ENCODE measurements at regions not wholly inside any gene's neighbourhood (a gene's known extent, or its start where the extent isn't known, plus 50 kb on each side); places are given as distances from the start of the nearest gene placed in this dataset.

DNA sequence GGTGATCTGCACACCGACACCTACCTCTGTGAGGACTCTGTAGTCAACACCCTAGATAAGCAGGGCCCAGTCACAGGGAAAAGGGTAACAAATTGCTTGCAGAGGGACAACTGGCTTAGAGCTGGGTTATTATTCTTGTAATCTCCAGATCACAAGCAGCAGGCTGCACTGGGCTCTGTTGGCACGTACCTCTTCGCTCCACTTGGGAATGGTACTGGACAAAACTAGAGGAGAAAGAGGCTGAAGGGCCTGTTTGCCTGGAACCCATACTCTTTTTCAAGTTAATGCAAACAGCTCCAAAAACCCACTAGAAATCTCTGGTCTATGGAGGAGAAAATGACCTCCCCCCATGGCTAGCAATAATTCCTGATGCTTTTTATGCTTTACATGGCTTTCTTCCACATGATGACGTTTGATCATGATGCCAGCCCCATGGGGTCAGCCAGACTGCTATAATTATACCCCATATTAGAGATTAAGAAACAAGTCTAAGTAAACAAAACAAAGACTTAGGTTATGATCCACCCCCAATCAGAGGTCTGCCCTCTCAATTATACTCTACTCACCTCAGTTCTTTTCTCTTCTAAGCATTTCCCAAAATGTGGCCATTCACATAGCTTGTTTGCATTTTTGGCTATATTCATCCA is 190.0 kb downstream of the UNC5CL start:
- H4K20me1 ChIP-seq (ENCODE audit: insufficient read depth, low read length), result no peaks in the 10 kb centered on the region
- TF ChIP-seq, protein P1, sequence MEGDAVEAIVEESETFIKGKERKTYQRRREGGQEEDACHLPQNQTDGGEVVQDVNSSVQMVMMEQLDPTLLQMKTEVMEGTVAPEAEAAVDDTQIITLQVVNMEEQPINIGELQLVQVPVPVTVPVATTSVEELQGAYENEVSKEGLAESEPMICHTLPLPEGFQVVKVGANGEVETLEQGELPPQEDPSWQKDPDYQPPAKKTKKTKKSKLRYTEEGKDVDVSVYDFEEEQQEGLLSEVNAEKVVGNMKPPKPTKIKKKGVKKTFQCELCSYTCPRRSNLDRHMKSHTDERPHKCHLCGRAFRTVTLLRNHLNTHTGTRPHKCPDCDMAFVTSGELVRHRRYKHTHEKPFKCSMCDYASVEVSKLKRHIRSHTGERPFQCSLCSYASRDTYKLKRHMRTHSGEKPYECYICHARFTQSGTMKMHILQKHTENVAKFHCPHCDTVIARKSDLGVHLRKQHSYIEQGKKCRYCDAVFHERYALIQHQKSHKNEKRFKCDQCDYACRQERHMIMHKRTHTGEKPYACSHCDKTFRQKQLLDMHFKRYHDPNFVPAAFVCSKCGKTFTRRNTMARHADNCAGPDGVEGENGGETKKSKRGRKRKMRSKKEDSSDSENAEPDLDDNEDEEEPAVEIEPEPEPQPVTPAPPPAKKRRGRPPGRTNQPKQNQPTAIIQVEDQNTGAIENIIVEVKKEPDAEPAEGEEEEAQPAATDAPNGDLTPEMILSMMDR (IDR thresholded peaks at IDR 0.05; ENCODE audit: low read length), result no peak
- no peak for TF ChIP-seq EZH2 (IDR thresholded peaks at IDR 0.05; ENCODE audit: borderline replicate concordance, low read length)
- no peak overlapping the region for H3K27ac ChIP-seq (ENCODE audit: low read depth, low read length, poor library complexity, severe bottlenecking)
- H3F3A ChIP-seq (ENCODE audit: insufficient read depth, low read length), result no peaks in the 10 kb centered on the region
- H3K27me3 ChIP-seq (ENCODE audit: insufficient read depth, low read length), result no peaks in the 10 kb centered on the region
- H3K79me2 ChIP-seq (ENCODE audit: insufficient read depth, low read length), result no peaks in the 10 kb centered on the region
- no peaks in the 10 kb centered on the region for H3K9me3 ChIP-seq (ENCODE audit: low read length)
- H3K4me1 ChIP-seq (ENCODE audit: insufficient read depth, low read length, severe bottlenecking), result no peaks in the 10 kb centered on the region
- H2AFZ ChIP-seq (ENCODE audit: low read length), result no peak overlapping the region
- H3K9me2 ChIP-seq (ENCODE audit: low read depth, low read length), result no peaks in the 10 kb centered on the region
- no peaks in the 10 kb centered on the region for H3K36me3 ChIP-seq (ENCODE audit: insufficient read depth, low read length)
- no peak overlapping the region for H3K9ac ChIP-seq (ENCODE audit: low read length)
- no peak overlapping the region for H3K4me2 ChIP-seq (ENCODE audit: low read length)
- no peak overlapping the region for H3K4me3 ChIP-seq (ENCODE audit: low read depth, low read length, poor library complexity, severe bottlenecking)

DNA sequence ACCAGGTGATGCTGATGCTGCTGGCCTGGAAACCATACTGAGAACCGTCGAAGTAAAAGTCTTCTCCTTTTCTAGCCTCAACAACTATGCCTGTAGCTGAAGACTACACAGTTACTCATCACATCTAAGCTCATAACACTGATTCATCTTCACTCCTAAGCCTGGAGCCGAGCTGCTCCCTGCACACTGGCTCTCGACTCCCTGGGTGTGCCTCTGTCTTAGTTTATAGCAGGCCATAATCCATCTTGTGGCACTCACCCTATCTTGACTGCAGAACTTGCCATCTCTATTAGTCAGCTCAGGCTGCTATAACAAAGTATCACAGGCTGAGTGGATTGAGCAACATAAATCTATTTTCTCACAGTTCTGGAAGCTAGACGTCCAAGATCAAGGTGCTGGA is 191.0 kb downstream of the UNC5CL start:
- no peak overlapping the region for H3K4me2 ChIP-seq (ENCODE audit: low read length)
- no peaks in the 10 kb centered on the region for H3K9me3 ChIP-seq (ENCODE audit: low read length)
- H2AFZ ChIP-seq (ENCODE audit: low read length), result no peak overlapping the region
- no peaks in the 10 kb centered on the region for H3K79me2 ChIP-seq (ENCODE audit: insufficient read depth, low read length)
- H3K9me2 ChIP-seq (ENCODE audit: low read depth, low read length), result no peaks in the 10 kb centered on the region
- H3K27ac ChIP-seq (ENCODE audit: low read depth, low read length, poor library complexity, severe bottlenecking), result no peak overlapping the region
- TF ChIP-seq, protein P1 (IDR thresholded peaks at IDR 0.05; ENCODE audit: low read length), result no peak
- TF ChIP-seq EZH2 (IDR thresholded peaks at IDR 0.05; ENCODE audit: borderline replicate concordance, low read length), result no peak
- H4K20me1 ChIP-seq (ENCODE audit: insufficient read depth, low read length), result no peaks in the 10 kb centered on the region
- H3K36me3 ChIP-seq (ENCODE audit: insufficient read depth, low read length), result no peaks in the 10 kb centered on the region
- H3K27me3 ChIP-seq (ENCODE audit: insufficient read depth, low read length), result no peaks in the 10 kb centered on the region
- H3F3A ChIP-seq (ENCODE audit: insufficient read depth, low read length), result no peaks in the 10 kb centered on the region
- H3K4me3 ChIP-seq (ENCODE audit: low read depth, low read length, poor library complexity, severe bottlenecking), result no peak overlapping the region
- H3K9ac ChIP-seq (ENCODE audit: low read length), result no peak overlapping the region
- H3K4me1 ChIP-seq (ENCODE audit: insufficient read depth, low read length, severe bottlenecking), result no peaks in the 10 kb centered on the region

- no peaks in the 10 kb centered on the region for H3K4me1 ChIP-seq (ENCODE audit: insufficient read depth, low read length, severe bottlenecking)
- no peaks in the 10 kb centered on the region for H3K9me3 ChIP-seq (ENCODE audit: low read length)
- H3K9me2 ChIP-seq (ENCODE audit: low read depth, low read length), result no peaks in the 10 kb centered on the region
- no peaks in the 10 kb centered on the region for H4K20me1 ChIP-seq (ENCODE audit: insufficient read depth, low read length)
- no peak overlapping the region for H3K4me2 ChIP-seq (ENCODE audit: low read length)
- no peaks in the 10 kb centered on the region for H3K36me3 ChIP-seq (ENCODE audit: insufficient read depth, low read length)
- H3F3A ChIP-seq (ENCODE audit: insufficient read depth, low read length), result no peaks in the 10 kb centered on the region
- H2AFZ ChIP-seq (ENCODE audit: low read length), result no peak overlapping the region
- H3K27ac ChIP-seq (ENCODE audit: low read depth, low read length, poor library complexity, severe bottlenecking), result no peak overlapping the region
- no peaks in the 10 kb centered on the region for H3K79me2 ChIP-seq (ENCODE audit: insufficient read depth, low read length)
- no peak overlapping the region for H3K9ac ChIP-seq (ENCODE audit: low read length)
- no peak for TF ChIP-seq EZH2 (IDR thresholded peaks at IDR 0.05; ENCODE audit: borderline replicate concordance, low read length)
- TF ChIP-seq, protein P1 (IDR thresholded peaks at IDR 0.05; ENCODE audit: low read length), result peak; percentile 59; the same call in 1 of the 2 replicates
- H3K4me3 ChIP-seq (ENCODE audit: low read depth, low read length, poor library complexity, severe bottlenecking), result no peak overlapping the region
- no peaks in the 10 kb centered on the region for H3K27me3 ChIP-seq (ENCODE audit: insufficient read depth, low read length)
These were observed 193.5 kb downstream of the UNC5CL start for GRCh38 chr6:40845553-40845952.
